ENCODE measurements at regions not wholly inside any gene's neighbourhood (a gene's known extent, or its start where the extent isn't known, plus 50 kb on each side); places are given as distances from the start of the nearest gene placed in this dataset.

DNA sequence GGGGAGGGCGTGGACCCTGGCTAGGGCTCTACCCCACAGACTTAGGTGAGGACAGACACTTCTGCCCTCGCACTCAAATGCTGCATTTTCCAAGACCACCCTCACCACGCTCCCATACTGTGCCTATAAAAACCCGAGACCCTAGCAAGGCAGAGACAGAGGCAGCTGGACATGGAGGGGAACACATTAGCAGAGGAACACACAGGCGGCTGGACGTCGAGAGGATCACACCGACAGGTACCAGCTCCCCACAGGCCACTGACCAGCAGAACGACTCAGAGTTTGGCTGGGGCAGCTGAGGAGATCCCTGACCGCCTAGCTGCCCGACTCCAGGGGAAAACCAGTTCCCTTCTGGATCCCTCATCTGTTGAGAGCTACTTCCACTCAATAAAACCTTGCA is 338.2 kb upstream of the SMIM30 start:
- Histone ChIP-seq H3K79me2 (ENCODE audit: insufficient read depth, low read length) (no peaks in the 10 kb centered on the region), H3K9ac (ENCODE audit: insufficient read depth, low read length, poor library complexity, severe bottlenecking) (no peak overlapping the region), H3K4me1 (ENCODE audit: control insufficient read depth in 1 of 2, insufficient read depth in 2 of 2, low read length in 2 of 2) (no peaks in the 10 kb centered on the region), H3K4me3 (replicated peaks in 1 of 3; ENCODE audit: low read depth in 2 of 3, low read length in 3 of 3) (no peak overlapping the region), H3K36me3 (replicated peaks in 1 of 2; ENCODE audit: control insufficient read depth in 1 of 2, insufficient read depth in 2 of 2, low read length in 2 of 2) (no peaks in the 10 kb centered on the region), H2AFZ (ENCODE audit: insufficient read depth, low read depth, low read length, poor library complexity, severe bottlenecking) (no peak overlapping the region), H3K4me2 (replicated peaks; ENCODE audit: extremely low read depth, low read length, poor library complexity, severe bottlenecking) (no peak overlapping the region), H3K27ac (ENCODE audit: low read depth in 1 of 2, low read length in 2 of 2) (no peak overlapping the region), H4K20me1 (ENCODE audit: insufficient read depth, low read length) (no peaks in the 10 kb centered on the region), H3K27me3 (ENCODE audit: control insufficient read depth in 2 of 2, insufficient read depth in 2 of 2, low read length in 2 of 2) (no peaks in the 10 kb centered on the region), H3K9me3 (replicated peaks in 1 of 2; ENCODE audit: control insufficient read depth in 1 of 2, insufficient read depth in 1 of 2, low read length in 2 of 2) (no peaks in the 10 kb centered on the region)
- Mint-ChIP-seq H3K27me3 (ENCODE audit: low read depth in 3 of 3) (peaks cover 0 to 3% (median 0%) of the 10 kb centered on the region in 3 donors), H3K4me1 (no peaks in the 10 kb centered on the region), H3K27ac (no peak overlapping the region), H3K36me3 (no peaks in the 10 kb centered on the region), H3K9me3 (peaks cover 0 to 3% (median 0%) of the 10 kb centered on the region in 7 donors), H3K4me3 (no peak overlapping the region)
- 80% methylated on average over 8 of the region's 11 CpGs for WGBS (ENCODE audit: insufficient coverage)
- TF ChIP-seq CTCF (IDR thresholded peaks at IDR 0.05), result no peak
- no peak for DNase-seq
- intact Hi-C loops (cut with micrococcal nuclease), result no loop called here

GRCh38 chr7:113454597-113455169 is 336.3 kb upstream of the SMIM30 start:
- Mint-ChIP-seq H3K9me3 (peaks cover 0 to 3% (median 0%) of the 10 kb centered on the region in 7 donors), H3K4me1 (no peaks in the 10 kb centered on the region), H3K4me3 (no peak overlapping the region), H3K27ac (no peak overlapping the region), H3K36me3 (no peaks in the 10 kb centered on the region), H3K27me3 (ENCODE audit: low read depth in 3 of 3) (peaks cover 0 to 3% (median 0%) of the 10 kb centered on the region in 3 donors)
- Histone ChIP-seq H3K4me3 (replicated peaks in 1 of 3; ENCODE audit: low read depth in 2 of 3, low read length in 3 of 3) (no peak overlapping the region), H3K36me3 (replicated peaks in 1 of 2; ENCODE audit: control insufficient read depth in 1 of 2, insufficient read depth in 2 of 2, low read length in 2 of 2) (no peaks in the 10 kb centered on the region), H3K27me3 (ENCODE audit: control insufficient read depth in 2 of 2, insufficient read depth in 2 of 2, low read length in 2 of 2) (no peaks in the 10 kb centered on the region), H3K4me1 (ENCODE audit: control insufficient read depth in 1 of 2, insufficient read depth in 2 of 2, low read length in 2 of 2) (no peaks in the 10 kb centered on the region), H3K9ac (ENCODE audit: insufficient read depth, low read length, poor library complexity, severe bottlenecking) (no peak overlapping the region), H2AFZ (ENCODE audit: insufficient read depth, low read depth, low read length, poor library complexity, severe bottlenecking) (no peak overlapping the region), H3K4me2 (replicated peaks; ENCODE audit: extremely low read depth, low read length, poor library complexity, severe bottlenecking) (no peak overlapping the region), H3K9me3 (replicated peaks in 1 of 2; ENCODE audit: control insufficient read depth in 1 of 2, insufficient read depth in 1 of 2, low read length in 2 of 2) (no peaks in the 10 kb centered on the region), H3K27ac (ENCODE audit: low read depth in 1 of 2, low read length in 2 of 2) (no peak overlapping the region), H3K79me2 (ENCODE audit: insufficient read depth, low read length) (no peaks in the 10 kb centered on the region), H4K20me1 (ENCODE audit: insufficient read depth, low read length) (no peaks in the 10 kb centered on the region)
- TF ChIP-seq CTCF (IDR thresholded peaks at IDR 0.05), result no peak
- WGBS (ENCODE audit: insufficient coverage), result no CpG with 5 or more reads among the region's 3 CpGs
- intact Hi-C loops (cut with micrococcal nuclease), result no loop called here
- no peak for DNase-seq

All from CD14-positive monocyte (primary cell).